HG02973 (cell line): ENCODE measurements at regions not wholly inside any gene's neighbourhood (a gene's known extent, or its start where the extent isn't known, plus 50 kb on each side); places are given as distances from the start of the nearest gene placed in this dataset.

Source experiments
- ATAC-seq: cut with Tn5 transposase; IDR thresholded peaks from one replicate; pipeline ENCODE4 v1.9.1; 2021; ENCODE audit warnings: moderate library complexity; ENCODE audit not compliant: unreplicated experiment

DNA sequence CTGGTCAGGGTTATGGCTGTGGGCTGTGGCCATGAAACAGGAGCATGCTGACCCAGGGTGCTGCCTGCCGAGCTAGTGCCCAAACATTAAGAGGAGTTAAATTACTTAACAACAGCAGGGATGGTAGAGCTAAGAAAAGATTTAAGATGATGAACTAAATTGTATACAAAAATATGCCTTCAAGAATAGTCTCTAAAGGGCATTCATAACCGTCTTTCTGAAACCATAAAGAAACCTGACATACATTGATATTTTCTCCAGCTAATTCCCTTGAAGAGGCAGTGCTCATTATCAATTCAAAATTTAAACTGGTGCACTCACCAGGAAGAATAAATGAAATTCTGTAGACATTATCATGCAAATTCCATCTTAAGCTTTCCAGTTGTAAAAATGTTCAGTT lies 265.8 kb upstream of the TAC1 start:
- ATAC-seq, result no peak

GRCh38 chr7:97466999-97467740 lies 264.7 kb upstream of the TAC1 start:
- no peak for ATAC-seq

DNA sequence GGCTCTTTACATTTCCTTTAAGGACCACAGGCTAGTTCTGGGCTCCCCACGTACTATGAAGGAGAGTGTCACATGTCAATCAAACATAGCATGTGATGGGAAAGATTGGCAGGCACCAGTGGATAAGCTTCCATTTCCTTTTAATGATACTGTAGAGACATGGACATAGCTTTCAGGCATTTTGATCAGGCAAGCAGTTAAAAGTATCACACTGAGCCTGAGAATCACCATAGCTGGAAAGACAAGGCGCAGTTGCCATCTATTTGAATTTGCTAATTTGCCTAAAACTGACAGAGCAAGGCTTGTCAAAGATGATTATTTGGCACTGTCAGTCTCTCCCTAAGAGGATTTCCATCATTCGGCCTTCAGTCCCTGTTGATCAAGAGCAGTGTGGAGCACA lies 263.4 kb upstream of the TAC1 start:
- ATAC-seq, result no peak

DNA sequence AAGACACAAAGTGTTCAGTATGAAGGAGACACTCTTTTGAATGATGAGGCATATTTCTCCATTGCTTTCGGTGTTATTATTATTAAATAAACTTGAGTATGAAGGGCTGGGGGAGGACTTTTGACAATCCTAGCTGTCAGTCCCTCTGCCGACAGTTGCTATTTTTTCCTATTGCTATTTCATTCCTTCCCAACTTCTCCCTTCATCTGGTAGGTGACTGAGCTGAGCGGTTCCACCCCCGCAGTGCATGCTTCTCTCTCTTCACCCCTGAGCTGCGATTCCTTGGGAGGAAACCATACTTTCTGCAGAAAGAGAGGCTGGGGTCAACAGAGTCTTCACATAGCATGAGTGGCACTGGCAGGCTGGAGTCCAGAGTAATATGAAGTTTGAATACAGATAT lies 261.2 kb upstream of the TAC1 start:
- no peak for ATAC-seq

GRCh38 chr7:97471491-97471890 lies 260.4 kb upstream of the TAC1 start:
- ATAC-seq, result no peak

DNA sequence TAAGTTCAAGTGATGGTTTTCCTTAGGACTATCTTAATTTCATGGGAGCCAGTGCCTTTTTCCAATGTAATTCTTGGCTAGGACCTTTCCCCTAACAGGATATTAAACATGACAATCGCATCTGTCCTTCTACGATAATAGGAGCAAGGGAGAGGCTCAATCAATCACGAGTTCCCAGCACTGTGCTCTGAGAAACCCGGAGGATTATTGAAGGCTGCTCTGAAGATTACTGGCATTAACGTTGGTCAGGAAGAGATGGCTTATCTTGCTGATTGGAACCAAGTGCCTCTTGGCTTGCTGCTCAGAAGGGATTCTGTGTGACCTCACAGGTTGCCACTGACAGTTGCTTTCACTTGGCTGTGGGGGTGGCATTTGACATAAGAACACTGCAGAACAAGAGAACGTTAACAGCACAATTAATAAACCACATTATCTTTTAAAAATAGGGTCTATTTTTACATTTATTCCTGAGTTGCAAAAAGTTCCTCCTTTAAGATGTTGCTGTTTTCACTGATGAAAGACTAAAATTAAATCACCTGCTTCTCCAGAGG lies 252.1 kb upstream of the TAC1 start:
- no peak for ATAC-seq

- no peak for ATAC-seq
These were observed 251.0 kb upstream of the TAC1 start for GRCh38 chr7:97480772-97481390.

- no peak for ATAC-seq
These were observed 236.4 kb upstream of the TAC1 start for GRCh38 chr7:97495487-97495886.

- peak; percentile 76 for ATAC-seq
These were observed 232.7 kb upstream of the TAC1 start for GRCh38 chr7:97499204-97499603.

DNA sequence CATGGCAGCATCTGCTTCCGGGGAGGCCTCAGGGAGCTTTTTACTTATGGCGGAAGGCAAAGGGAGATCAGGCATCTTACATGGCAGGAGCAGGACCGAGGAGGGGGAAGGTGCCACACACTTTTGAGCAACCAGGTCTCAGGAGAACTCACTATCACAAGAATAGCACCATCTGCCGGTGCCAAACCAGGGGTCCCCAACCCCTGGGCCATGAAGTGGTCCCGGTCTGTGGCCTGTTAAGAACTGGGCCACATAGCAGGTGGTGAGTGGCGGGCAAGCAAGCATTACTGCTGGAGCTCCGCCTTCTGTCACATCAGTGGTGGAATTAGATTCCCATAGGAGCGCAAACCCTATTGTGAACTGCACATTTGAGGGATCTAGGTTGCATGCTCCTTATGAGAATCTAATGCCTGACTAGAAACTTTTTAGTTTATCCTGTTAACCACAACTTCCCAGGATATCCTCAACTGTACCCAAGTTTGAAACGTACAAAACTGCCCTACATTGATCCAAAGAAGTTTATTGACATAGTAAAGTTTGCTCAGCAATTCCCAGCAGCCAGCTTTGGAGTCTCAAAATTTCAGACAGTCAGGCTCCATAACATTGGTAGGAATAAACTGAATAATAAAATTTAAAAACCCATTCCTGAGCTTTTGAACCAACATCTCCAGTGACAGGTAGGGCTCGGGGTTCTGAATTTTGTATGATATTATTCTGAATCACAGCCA lies 228.4 kb upstream of the TAC1 start:
- no peak for ATAC-seq

DNA sequence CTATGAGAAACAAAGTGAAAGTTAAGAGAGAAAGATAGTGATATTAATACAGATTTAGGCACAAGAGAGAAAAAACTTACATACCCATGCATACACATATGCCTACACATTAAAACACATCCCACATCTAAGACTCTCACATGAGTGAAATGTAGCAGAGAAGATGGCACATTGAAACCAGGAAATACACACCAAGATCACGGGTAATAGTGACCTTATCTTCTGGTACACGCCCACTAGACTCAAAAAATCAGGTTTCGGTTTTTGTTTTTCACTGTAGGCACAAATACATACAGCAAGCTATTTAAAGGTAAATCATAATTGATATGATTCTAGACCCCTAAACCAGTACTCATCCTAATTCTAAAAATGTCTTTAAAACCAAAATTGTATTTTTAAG lies 225.2 kb upstream of the TAC1 start:
- no peak for ATAC-seq

DNA sequence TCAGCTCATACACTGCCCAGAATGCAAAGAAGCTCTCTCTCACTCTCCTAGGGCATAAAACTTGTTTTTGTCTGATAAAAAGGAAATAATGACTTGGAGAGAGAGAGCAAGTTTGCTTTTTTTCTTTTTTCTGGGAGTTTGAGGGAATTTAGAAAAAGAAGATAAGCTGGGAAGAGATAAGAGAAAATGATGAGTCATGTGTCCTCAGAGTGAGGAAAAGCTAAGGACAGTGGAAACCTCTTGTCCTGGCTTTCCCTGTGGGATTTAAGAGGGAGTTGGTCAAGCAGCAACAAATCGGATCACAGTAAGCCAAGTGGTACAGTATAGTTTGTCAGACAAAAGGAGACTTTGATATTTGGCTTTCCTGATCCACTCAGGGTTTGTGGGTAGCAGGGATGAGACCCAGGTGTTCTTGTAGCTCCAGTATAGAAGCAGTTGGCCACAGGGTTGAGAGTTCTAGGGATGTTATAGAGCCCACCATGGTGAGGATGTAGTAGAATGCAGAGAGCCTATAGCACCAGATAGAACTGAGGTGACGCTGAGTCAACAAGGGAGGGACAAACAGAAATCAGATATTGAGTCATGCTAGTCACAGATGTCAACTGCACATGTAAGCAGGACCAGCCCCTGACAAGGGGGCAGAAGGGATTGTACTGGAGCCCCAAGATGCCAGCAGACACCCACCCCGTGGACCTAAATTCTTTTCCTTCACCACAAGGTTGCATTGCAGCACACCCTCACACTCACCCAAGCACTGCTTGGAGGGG lies 219.3 kb upstream of the TAC1 start:
- no peak for ATAC-seq

DNA sequence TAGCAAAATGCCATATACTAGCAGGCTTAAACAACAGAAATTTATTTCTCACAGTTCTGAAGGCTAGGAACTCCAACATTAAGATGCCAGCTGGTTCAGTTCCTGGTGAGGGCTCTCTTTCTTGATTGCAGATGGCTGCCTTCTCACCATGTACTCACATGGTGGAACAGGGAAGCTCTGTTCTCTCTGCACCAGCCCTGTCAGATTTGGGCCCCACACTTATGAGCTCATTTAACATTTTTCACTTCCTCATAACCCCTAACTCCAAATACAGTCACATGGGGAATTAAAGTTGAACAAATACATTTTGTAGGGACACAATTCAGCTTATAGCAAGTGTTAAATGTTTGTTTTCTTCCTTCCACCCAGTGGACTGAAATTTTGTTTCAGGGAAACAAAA lies 218.6 kb upstream of the TAC1 start:
- peak; percentile 76 for ATAC-seq

DNA sequence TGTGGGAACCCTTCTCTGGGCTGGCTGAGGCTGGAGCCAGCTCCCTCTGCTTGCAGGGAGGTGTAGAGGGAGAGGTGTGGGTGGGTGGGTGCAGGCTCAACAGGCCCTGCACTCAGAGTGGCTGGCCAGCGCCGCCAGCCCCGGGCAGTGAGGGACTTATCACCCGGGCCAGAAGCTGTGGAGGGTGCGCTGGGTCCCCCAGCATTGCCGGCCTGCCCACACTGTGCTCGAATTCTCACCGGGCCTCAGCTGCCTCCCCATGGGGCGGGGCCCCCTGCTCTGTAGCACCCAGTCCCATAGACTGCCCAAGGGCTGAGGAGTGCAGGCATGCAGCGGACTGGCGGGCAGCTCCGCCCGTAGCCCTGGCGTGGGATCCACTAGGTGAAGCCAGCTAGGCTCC lies 190.7 kb upstream of the TAC1 start:
- no peak for ATAC-seq

DNA sequence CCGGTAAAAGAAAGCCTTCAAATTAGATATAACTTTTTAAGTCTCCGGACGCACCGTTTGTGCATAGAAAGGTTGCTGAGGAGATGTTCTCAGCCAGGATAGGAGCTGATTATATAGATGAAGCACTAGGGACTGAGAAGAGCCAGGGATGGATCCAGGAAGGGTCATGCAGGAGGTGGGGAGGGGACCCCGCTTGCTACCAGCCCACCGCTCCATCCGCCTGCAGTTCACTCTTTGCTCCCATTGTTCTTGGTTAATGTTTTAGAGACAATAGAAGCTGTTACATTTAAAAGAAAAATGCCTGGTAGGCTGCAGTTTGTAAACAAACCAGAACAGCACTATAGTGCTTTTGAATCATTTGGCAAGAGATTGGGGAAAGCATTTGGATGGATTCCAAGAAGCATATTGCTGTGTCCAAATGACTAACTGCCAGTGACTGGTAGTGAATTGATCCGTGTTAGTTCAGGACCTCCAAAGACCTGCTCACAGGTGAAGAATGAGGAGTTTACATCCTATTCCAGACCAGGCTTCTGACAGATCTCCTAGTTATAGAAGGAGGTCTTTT lies 175.9 kb upstream of the TAC1 start:
- no peak for ATAC-seq

DNA sequence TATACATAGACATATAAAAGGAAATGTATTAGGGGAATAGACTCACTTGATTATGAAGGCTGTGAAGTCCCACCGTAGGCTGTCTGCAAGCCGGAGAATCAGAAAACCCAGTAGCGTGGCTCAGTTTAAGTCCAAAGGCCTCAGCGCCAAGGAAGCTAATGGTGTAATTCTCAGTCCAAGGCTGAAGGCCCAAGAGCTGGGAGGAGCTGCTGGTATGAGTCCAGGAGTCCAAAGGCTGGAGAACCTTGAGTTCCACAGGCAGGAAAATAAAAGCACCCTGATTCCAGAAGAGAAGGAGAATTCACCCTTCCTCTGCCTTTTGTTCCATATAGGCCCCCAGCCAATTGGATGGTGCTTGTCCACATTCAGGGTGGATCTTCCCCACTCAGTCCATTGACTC lies 166.2 kb upstream of the TAC1 start:
- ATAC-seq, result no peak

DNA sequence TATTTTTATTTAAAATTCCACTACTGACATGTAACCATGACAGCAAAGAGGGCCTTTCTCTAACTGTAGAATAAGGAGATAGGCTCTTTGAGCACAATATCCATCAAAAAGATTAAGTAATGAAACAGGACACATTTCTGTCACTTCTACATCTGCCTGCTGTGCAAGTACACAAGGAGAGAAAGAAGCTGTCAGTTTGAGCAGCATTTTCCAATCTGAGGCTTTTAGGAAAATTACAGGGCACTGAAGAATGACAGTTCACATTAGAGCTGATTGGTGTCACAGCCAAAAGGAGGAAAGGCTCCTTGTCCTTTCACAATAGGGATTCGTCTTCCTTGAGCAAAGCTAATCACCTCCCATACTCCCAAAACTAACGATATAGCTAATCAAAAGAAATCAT lies 158.8 kb upstream of the TAC1 start:
- ATAC-seq, result no peak

GRCh38 chr7:97576043-97576442 lies 155.8 kb upstream of the TAC1 start:
- ATAC-seq, result no peak

- no peak for ATAC-seq
These were observed 153.7 kb upstream of the TAC1 start for GRCh38 chr7:97578225-97578624.

GRCh38 chr7:97580205-97580604 lies 151.7 kb upstream of the TAC1 start:
- no peak for ATAC-seq

DNA sequence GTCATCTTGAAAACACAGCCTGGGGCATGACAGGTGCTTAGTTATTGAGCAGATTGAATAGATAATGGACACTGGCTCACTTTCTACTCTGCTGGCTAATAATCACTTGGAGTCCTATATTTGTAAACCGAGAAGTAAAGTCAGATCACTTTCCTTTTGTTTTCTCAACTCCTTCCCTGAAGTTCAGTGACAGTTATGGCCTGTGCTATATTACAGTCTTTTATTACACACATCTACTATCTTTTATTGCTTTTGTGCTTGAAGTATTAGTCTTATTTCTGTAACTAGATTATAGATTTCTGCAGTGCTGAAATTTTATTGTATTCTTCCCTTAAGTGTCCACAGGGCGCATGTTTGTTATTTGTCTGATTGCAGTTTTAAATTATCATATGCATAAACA lies 136.4 kb upstream of the TAC1 start:
- ATAC-seq, result no peak
